ENCODE measurements at regions not wholly inside any gene's neighbourhood (a gene's known extent, or its start where the extent isn't known, plus 50 kb on each side); places are given as distances from the start of the nearest gene placed in this dataset.

DNA sequence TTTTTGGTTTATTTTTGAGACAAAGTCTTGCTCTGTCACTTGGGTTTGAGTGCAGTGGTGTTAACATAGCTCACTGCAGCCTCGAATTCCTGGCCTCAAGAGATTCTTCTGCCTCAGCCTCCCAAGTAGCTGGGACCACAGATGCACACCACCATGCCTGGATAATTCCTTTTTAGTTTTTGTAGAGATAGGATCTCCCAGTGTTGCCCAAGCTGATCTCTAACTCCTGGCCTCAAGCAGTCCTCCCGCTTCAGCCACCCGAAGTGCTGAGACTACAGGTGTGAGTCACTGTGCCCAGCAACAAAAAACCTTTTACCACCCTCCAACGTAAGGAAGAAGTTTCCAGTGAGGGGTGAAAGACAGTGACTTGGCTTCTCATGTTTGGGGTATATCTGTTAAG is 81.1 kb upstream of the TSHZ3 start:
- DNase-seq (no peak), ATAC-seq (ENCODE audit: low read depth in 2 of 2) (no peak)
- Histone ChIP-seq H3K27ac (ENCODE audit: insufficient read depth, low read length, poor library complexity, severe bottlenecking) (no peak overlapping the region), H3K27me3 (ENCODE audit: control insufficient read depth, insufficient read depth, low read length) (no peaks in the 10 kb centered on the region), H3K9me3 (ENCODE audit: control insufficient read depth in 2 of 2, low read length in 2 of 2) (no peaks in the 10 kb centered on the region), H3K36me3 (ENCODE audit: control insufficient read depth, insufficient read depth, low read length) (no peaks in the 10 kb centered on the region), H3K4me3 (ENCODE audit: low read depth, low read length) (no peak overlapping the region), H3K4me1 (ENCODE audit: control insufficient read depth, insufficient read depth, low read length, poor library complexity, severe bottlenecking) (no peaks in the 10 kb centered on the region)
- Mint-ChIP-seq H3K4me1 (no peaks in the 10 kb centered on the region), H3K36me3 (no peaks in the 10 kb centered on the region), H3K27ac (no peak overlapping the region), H3K4me3 (no peak overlapping the region), H3K27me3 (no peaks in the 10 kb centered on the region), H3K9me3 (peaks cover 0 to 8% (median 0%) of the 10 kb centered on the region in 7 donors)

- Histone ChIP-seq H3K27ac (ENCODE audit: insufficient read depth, low read length, poor library complexity, severe bottlenecking) (no peak overlapping the region), H3K9me3 (ENCODE audit: control insufficient read depth in 2 of 2, low read length in 2 of 2) (no peaks in the 10 kb centered on the region), H3K36me3 (ENCODE audit: control insufficient read depth, insufficient read depth, low read length) (no peaks in the 10 kb centered on the region), H3K27me3 (ENCODE audit: control insufficient read depth, insufficient read depth, low read length) (no peaks in the 10 kb centered on the region), H3K4me1 (ENCODE audit: control insufficient read depth, insufficient read depth, low read length, poor library complexity, severe bottlenecking) (no peaks in the 10 kb centered on the region), H3K4me3 (ENCODE audit: low read depth, low read length) (no peak overlapping the region)
- Mint-ChIP-seq H3K4me3 (no peak overlapping the region), H3K27me3 (no peaks in the 10 kb centered on the region), H3K4me1 (no peaks in the 10 kb centered on the region), H3K9me3 (peaks cover 0 to 14% (median 0%) of the 10 kb centered on the region in 7 donors), H3K27ac (no peak overlapping the region), H3K36me3 (no peaks in the 10 kb centered on the region)
- ATAC-seq (ENCODE audit: low read depth in 2 of 2) (no peak), DNase-seq (no peak)
Measured at GRCh38 chr19:31432201-31432810, 83.1 kb upstream of the TSHZ3 start.

DNA sequence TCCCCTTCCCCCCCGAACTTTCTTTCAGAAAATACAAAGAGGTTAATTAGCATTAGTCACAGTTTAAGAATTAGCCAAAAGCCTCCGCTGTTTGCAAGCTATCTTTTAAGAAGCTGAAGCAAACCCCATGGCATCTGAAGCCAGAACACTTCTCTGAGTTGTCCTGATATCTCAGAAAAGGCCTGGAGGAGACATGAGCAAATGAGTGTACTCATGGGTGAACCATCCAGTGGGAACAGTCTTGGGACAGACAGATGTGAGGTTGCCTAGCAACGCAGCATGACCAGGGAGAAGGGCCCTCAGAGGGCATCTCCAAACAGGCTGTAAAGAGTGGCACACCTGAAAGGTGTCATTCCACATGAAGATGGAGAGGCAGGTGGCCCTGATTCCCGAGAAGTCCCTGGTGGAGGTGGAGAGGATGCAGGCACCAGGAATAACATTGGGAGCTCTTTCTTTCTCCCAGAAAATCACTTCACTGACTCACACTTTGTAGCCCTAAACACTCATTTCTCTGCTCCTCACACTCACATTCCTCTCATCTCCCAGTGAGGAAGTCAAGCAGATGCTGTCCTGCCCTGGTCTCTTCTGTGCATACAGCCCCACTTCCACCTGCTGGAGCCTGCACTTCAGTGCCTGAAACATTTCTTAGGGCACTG is 87.0 kb upstream of the TSHZ3 start:
- Mint-ChIP-seq H3K4me1 (no peaks in the 10 kb centered on the region), H3K27ac (no peak overlapping the region), H3K27me3 (no peaks in the 10 kb centered on the region), H3K9me3 (peaks cover 0 to 14% (median 2%) of the 10 kb centered on the region in 7 donors), H3K36me3 (no peaks in the 10 kb centered on the region), H3K4me3 (no peak overlapping the region)
- no peaks in the 10 kb centered on the region for H3K27me3 ChIP-seq (ENCODE audit: control insufficient read depth, insufficient read depth, low read length)
- ATAC-seq (ENCODE audit: low read depth in 2 of 2): no peak
- no peak overlapping the region for H3K27ac ChIP-seq (ENCODE audit: insufficient read depth, low read length, poor library complexity, severe bottlenecking)
- no peak for DNase-seq
- H3K36me3 ChIP-seq (ENCODE audit: control insufficient read depth, insufficient read depth, low read length): no peaks in the 10 kb centered on the region
- no peaks in the 10 kb centered on the region for H3K9me3 ChIP-seq (ENCODE audit: control insufficient read depth in 2 of 2, low read length in 2 of 2)
- no peaks in the 10 kb centered on the region for H3K4me1 ChIP-seq (ENCODE audit: control insufficient read depth, insufficient read depth, low read length, poor library complexity, severe bottlenecking)
- no peak overlapping the region for H3K4me3 ChIP-seq (ENCODE audit: low read depth, low read length)

GRCh38 chr19:31438401-31439269 is 89.4 kb upstream of the TSHZ3 start:
- H3K4me3 Mint-ChIP-seq: no peak overlapping the region
- H3K9me3 ChIP-seq (ENCODE audit: control insufficient read depth in 2 of 2, low read length in 2 of 2): no peaks in the 10 kb centered on the region
- H3K36me3 ChIP-seq (ENCODE audit: control insufficient read depth, insufficient read depth, low read length): no peaks in the 10 kb centered on the region

DNA sequence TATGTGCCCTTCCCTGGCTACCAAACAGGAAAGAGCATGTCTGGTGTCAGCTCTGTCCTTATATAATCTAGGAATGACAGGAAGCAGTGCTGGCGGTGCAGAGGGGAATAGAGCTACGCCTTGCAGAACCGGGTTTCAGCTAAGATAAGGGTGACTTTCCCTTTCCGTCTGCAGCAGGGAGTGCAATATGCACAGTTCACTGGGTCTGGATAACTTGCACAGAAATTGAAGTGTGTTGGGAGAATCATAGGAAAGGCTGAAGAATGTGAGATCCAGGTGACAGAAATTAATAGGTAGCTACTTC is 90.0 kb upstream of the TSHZ3 start:
- H3K36me3 Mint-ChIP-seq: no peaks in the 10 kb centered on the region

More at GRCh38 chr19:31438401-31439269, 89.4 kb upstream of the TSHZ3 start:
- Mint-ChIP-seq H3K27ac (no peak overlapping the region), H3K4me1 (no peaks in the 10 kb centered on the region), H3K9me3 (peaks cover 0 to 14% (median 2%) of the 10 kb centered on the region in 7 donors), H3K27me3 (no peaks in the 10 kb centered on the region), H3K36me3 (no peaks in the 10 kb centered on the region)
- Histone ChIP-seq H3K4me1 (ENCODE audit: control insufficient read depth, insufficient read depth, low read length, poor library complexity, severe bottlenecking) (no peaks in the 10 kb centered on the region), H3K4me3 (ENCODE audit: low read depth, low read length) (no peak overlapping the region), H3K27ac (ENCODE audit: insufficient read depth, low read length, poor library complexity, severe bottlenecking) (no peak overlapping the region), H3K27me3 (ENCODE audit: control insufficient read depth, insufficient read depth, low read length) (no peaks in the 10 kb centered on the region)
- DNase-seq (no peak), ATAC-seq (ENCODE audit: low read depth in 2 of 2) (no peak)

GRCh38 chr19:31444931-31445330 is 95.7 kb upstream of the TSHZ3 start:
- H3K9me3 Mint-ChIP-seq: peaks cover 0 to 10% (median 3%) of the 10 kb centered on the region in 7 donors
- no peaks in the 10 kb centered on the region for H3K36me3 Mint-ChIP-seq
- Histone ChIP-seq H3K4me1 (ENCODE audit: control insufficient read depth, insufficient read depth, low read length, poor library complexity, severe bottlenecking) (no peaks in the 10 kb centered on the region), H3K36me3 (ENCODE audit: control insufficient read depth, insufficient read depth, low read length) (no peaks in the 10 kb centered on the region), H3K27ac (ENCODE audit: insufficient read depth, low read length, poor library complexity, severe bottlenecking) (no peak overlapping the region), H3K27me3 (ENCODE audit: control insufficient read depth, insufficient read depth, low read length) (no peaks in the 10 kb centered on the region), H3K4me3 (ENCODE audit: low read depth, low read length) (no peak overlapping the region), H3K9me3 (ENCODE audit: control insufficient read depth in 2 of 2, low read length in 2 of 2) (no peaks in the 10 kb centered on the region)
- H3K4me3 Mint-ChIP-seq: no peak overlapping the region
- ATAC-seq (ENCODE audit: low read depth in 2 of 2) (no peak), DNase-seq (no peak)
- H3K27me3 Mint-ChIP-seq: no peaks in the 10 kb centered on the region
- no peak overlapping the region for H3K27ac Mint-ChIP-seq
- H3K4me1 Mint-ChIP-seq: no peaks in the 10 kb centered on the region

More for the DNA sequence above, 90.0 kb upstream of the TSHZ3 start:
- no peaks in the 10 kb centered on the region for H3K27me3 ChIP-seq (ENCODE audit: control insufficient read depth, insufficient read depth, low read length)
- Mint-ChIP-seq H3K4me3 (no peak overlapping the region), H3K27ac (peak overlapping the region in 1 of 3 donors; percentile 4), H3K4me1 (no peaks in the 10 kb centered on the region), H3K27me3 (no peaks in the 10 kb centered on the region), H3K9me3 (peaks cover 0 to 11% (median 2%) of the 10 kb centered on the region in 7 donors)
- no peaks in the 10 kb centered on the region for H3K4me1 ChIP-seq (ENCODE audit: control insufficient read depth, insufficient read depth, low read length, poor library complexity, severe bottlenecking)
- H3K36me3 ChIP-seq (ENCODE audit: control insufficient read depth, insufficient read depth, low read length): no peaks in the 10 kb centered on the region
- H3K4me3 ChIP-seq (ENCODE audit: low read depth, low read length): no peak overlapping the region
- DNase-seq: no peak
- H3K27ac ChIP-seq (ENCODE audit: insufficient read depth, low read length, poor library complexity, severe bottlenecking): no peak overlapping the region
- H3K9me3 ChIP-seq (ENCODE audit: control insufficient read depth in 2 of 2, low read length in 2 of 2): no peaks in the 10 kb centered on the region
- ATAC-seq (ENCODE audit: low read depth in 2 of 2): no peak

DNA sequence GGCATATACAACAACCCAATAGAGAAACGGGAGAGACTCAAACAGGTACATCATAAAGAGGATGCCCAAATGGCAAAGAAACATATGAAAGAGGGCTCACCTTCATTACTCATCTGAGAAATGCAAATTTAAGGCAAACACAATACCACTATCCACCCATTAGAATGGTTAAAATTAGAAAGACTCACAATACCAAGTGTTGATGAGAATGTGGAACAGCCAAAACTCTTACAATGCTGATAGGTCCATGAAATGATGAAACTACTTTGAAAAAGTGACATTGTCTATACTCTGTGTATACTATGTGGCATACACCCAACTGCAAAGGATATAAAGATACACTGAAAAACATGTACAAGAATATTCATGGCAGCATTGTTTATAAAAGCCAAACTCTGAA is 96.2 kb upstream of the TSHZ3 start:
- Histone ChIP-seq H3K36me3 (ENCODE audit: control insufficient read depth, insufficient read depth, low read length) (no peaks in the 10 kb centered on the region), H3K27me3 (ENCODE audit: control insufficient read depth, insufficient read depth, low read length) (no peaks in the 10 kb centered on the region), H3K4me3 (ENCODE audit: low read depth, low read length) (no peak overlapping the region), H3K27ac (ENCODE audit: insufficient read depth, low read length, poor library complexity, severe bottlenecking) (no peak overlapping the region), H3K4me1 (ENCODE audit: control insufficient read depth, insufficient read depth, low read length, poor library complexity, severe bottlenecking) (no peaks in the 10 kb centered on the region), H3K9me3 (ENCODE audit: control insufficient read depth in 2 of 2, low read length in 2 of 2) (no peaks in the 10 kb centered on the region)
- no peaks in the 10 kb centered on the region for H3K27me3 Mint-ChIP-seq
- peaks cover 0 to 10% (median 4%) of the 10 kb centered on the region in 7 donors for H3K9me3 Mint-ChIP-seq
- DNase-seq (no peak), ATAC-seq (ENCODE audit: low read depth in 2 of 2) (no peak)
- H3K4me1 Mint-ChIP-seq: no peaks in the 10 kb centered on the region
- H3K27ac Mint-ChIP-seq: no peak overlapping the region
- no peaks in the 10 kb centered on the region for H3K36me3 Mint-ChIP-seq
- no peak overlapping the region for H3K4me3 Mint-ChIP-seq

All from CD4-positive, CD25-positive, alpha-beta regulatory T cell (primary cell).